RWPE2 (cell line): ENCODE measurements at regions not wholly inside any gene's neighbourhood (a gene's known extent, or its start where the extent isn't known, plus 50 kb on each side); places are given as distances from the start of the nearest gene placed in this dataset.

ENCODE experiments used
- ATAC-seq: fragments of 200-7000 bp; cut with Tn5 transposase; 3 replicates; pipeline ENCODE4 v1.9.1; 2021; ENCODE audit warnings: low read depth
- DNase-seq: peaks from one replicate; pipeline ENCODE4 v3.0.0-alpha.2; 2020; ENCODE audit warnings: low spot score
- H3K27ac ChIP-seq: fragments of 450-650 bp; 2 replicates; pipeline ENCODE4 v1.5.1; 2017; ENCODE audit warnings: mild to moderate bottlenecking; ENCODE audit not compliant: poor library complexity, severe bottlenecking
- H3K27me3 ChIP-seq: fragments of 250-450 bp; sonication (Bioruptor Pico); 2 replicates; pipeline ENCODE4 v1.5.1; 2021; ENCODE audit warnings: mild to moderate bottlenecking, moderate library complexity; ENCODE audit not compliant: insufficient read depth, poor library complexity, severe bottlenecking
- H3K36me3 ChIP-seq: fragments of 250-450 bp; sonication (Bioruptor Pico); 2 replicates; pipeline ENCODE4 v1.5.1; 2020; ENCODE audit warnings: low read depth, mild to moderate bottlenecking, moderate library complexity
- H3K4me1 ChIP-seq: fragments of 250-450 bp; sonication (Bioruptor Pico); 2 replicates; pipeline ENCODE4 v1.5.1; 2021; ENCODE audit warnings: mild to moderate bottlenecking, moderate library complexity; ENCODE audit not compliant: insufficient read depth, poor library complexity, severe bottlenecking
- H3K4me3 ChIP-seq: fragments of 250-450 bp; sonication (Bioruptor Pico); 2 replicates; pipeline ENCODE4 v1.5.1; 2021; ENCODE audit warnings: mild to moderate bottlenecking, moderate library complexity; ENCODE audit not compliant: severe bottlenecking
- H3K9me3 ChIP-seq: fragments of 250-450 bp; sonication (Bioruptor Pico); 2 replicates; pipeline ENCODE4 v1.5.1; 2021; ENCODE audit warnings: mild to moderate bottlenecking, moderate library complexity; ENCODE audit not compliant: severe bottlenecking
- CTCF ChIP-seq: fragments of 450-650 bp; IDR thresholded peaks from one replicate; pipeline ENCODE4 v1.5.1; 2017; ENCODE audit warnings: mild to moderate bottlenecking, moderate library complexity; ENCODE audit not compliant: poor library complexity, severe bottlenecking

- no peaks in the 10 kb centered on the region for H3K27me3 ChIP-seq
- ATAC-seq, result no peak
- no peak for TF ChIP-seq CTCF
- no peaks in the 10 kb centered on the region for H3K4me1 ChIP-seq
- no peak overlapping the region for H3K27ac ChIP-seq
- peaks cover 4% of the 10 kb centered on the region for H3K9me3 ChIP-seq
- no peak for DNase-seq
- no peaks in the 10 kb centered on the region for H3K36me3 ChIP-seq
- H3K4me3 ChIP-seq, result no peak overlapping the region
Measured at GRCh38 chr6:164693944-164694343, 615.5 kb downstream of the C6orf118 start.

- ATAC-seq (no peak), DNase-seq (no peak)
- Histone ChIP-seq H3K36me3 (no peaks in the 10 kb centered on the region), H3K4me3 (no peak overlapping the region), H3K9me3 (peaks cover 4% of the 10 kb centered on the region), H3K27me3 (no peaks in the 10 kb centered on the region), H3K27ac (no peak overlapping the region), H3K4me1 (no peaks in the 10 kb centered on the region)
- TF ChIP-seq CTCF, result no peak
Measured at GRCh38 chr6:164692772-164693510, 616.5 kb downstream of the C6orf118 start.

GRCh38 chr6:164690702-164691500 lies 618.5 kb downstream of the C6orf118 start:
- no peaks in the 10 kb centered on the region for H3K27me3 ChIP-seq
- no peak for DNase-seq

GRCh38 chr6:164690241-164690640 lies 619.2 kb downstream of the C6orf118 start:
- TF ChIP-seq CTCF, result no peak
- Histone ChIP-seq H3K36me3 (no peaks in the 10 kb centered on the region), H3K27me3 (no peaks in the 10 kb centered on the region), H3K9me3 (peaks cover 4% of the 10 kb centered on the region), H3K4me1 (no peaks in the 10 kb centered on the region), H3K27ac (no peak overlapping the region), H3K4me3 (no peak overlapping the region)
- DNase-seq (no peak), ATAC-seq (no peak)

More at GRCh38 chr6:164690702-164691500, 618.5 kb downstream of the C6orf118 start:
- ATAC-seq, result no peak
- H3K4me1 ChIP-seq, result no peaks in the 10 kb centered on the region
- no peak overlapping the region for H3K4me3 ChIP-seq
- peaks cover 4% of the 10 kb centered on the region for H3K9me3 ChIP-seq
- H3K27ac ChIP-seq, result no peak overlapping the region
- TF ChIP-seq CTCF, result no peak
- H3K36me3 ChIP-seq, result no peaks in the 10 kb centered on the region
